ENCODE measurements at regions not wholly inside any gene's neighbourhood (a gene's known extent, or its start where the extent isn't known, plus 50 kb on each side); places are given as distances from the start of the nearest gene placed in this dataset.
"Not testable (repeated sequence)": the region's sequence is repeated elsewhere in the genome, so short reads cannot be mapped to it uniquely, and the experiment has no call there.

DNA sequence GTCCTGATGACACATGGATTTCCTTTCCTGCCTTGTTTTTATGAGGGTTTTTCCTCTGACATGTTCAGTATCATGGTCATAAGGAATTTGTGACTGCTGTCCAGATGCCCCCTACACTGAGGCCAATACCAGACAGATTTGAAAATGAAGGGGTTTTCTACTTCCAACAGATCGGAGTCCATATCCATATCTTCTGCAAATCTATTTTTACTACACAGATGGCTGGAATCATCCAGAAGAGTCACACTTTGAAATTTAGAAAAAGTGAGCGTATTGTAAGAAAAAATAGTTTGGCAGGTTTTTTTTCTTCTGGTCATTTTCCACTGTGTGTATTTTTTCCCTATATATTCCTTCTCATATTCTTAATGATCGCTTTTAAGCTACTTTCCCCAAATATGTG, 197.5 kb upstream of the LRRC3B start:
- no peak for DNase-seq

DNA sequence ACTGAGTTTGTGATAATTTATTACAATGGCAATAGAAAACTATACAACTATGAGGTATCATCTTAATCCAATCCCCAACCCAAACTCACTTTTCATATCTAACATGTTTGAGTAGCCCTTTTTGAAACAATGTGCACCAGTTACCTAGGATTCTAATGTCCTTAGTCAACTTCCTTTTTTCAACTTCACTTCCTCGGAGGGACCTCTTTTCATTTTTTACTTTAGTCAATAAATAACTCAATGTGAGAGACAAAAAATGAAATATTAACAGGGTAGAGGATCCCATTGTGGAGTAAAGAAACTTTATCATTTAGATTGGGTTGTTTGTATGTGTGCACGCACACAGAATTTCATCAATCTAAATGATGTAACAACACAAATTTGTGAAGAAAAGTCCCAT, 193.6 kb upstream of the LRRC3B start:
- DNase-seq, result no peak

DNA sequence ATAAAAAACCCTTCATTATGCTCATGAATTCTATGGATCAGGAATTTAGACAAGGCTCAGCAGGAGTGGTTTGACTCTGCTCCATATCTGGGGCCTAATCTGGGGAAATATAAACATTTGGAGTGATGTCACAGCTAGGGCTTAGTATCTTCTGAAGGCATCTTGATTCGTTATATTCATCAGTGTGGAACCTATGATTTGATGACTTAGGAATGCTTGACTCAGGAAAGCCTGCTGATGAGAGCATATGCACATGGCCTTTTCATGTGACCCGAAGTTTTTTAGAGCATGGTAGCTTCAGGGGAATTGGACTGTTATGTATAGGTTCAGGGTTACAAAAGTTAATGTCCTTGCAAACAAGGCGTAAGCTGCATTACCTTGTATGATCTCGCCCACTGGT, 184.9 kb upstream of the LRRC3B start:
- no peak for DNase-seq

DNA sequence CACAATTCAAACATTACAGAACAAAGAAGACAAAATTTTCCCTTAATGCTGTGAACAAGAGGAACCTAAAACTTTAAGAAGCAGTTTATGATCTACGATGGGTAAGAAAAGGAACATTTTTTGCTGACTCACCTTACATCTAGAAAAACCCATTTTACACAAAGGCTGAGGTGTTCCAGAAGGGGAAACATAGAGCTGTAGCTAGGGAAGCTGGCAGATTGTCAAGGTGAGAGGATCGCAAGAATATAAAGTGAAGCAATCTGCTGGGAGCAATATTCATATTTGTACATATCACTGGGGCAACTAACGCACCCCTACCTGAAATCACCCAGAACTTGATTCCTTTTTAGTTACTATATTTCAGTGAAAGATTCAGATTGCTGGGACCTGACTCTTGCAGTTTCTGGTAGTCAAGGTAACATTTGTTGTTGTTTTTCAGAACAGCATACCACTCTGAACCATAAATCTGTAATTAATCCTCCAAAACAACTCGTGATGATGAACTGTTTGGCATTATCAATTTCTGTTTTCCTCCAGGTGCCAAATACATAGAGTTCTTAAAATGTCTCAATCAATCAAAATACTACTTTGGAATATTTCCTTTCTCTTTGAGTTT, 184.1 kb upstream of the LRRC3B start:
- no peak for DNase-seq

DNA sequence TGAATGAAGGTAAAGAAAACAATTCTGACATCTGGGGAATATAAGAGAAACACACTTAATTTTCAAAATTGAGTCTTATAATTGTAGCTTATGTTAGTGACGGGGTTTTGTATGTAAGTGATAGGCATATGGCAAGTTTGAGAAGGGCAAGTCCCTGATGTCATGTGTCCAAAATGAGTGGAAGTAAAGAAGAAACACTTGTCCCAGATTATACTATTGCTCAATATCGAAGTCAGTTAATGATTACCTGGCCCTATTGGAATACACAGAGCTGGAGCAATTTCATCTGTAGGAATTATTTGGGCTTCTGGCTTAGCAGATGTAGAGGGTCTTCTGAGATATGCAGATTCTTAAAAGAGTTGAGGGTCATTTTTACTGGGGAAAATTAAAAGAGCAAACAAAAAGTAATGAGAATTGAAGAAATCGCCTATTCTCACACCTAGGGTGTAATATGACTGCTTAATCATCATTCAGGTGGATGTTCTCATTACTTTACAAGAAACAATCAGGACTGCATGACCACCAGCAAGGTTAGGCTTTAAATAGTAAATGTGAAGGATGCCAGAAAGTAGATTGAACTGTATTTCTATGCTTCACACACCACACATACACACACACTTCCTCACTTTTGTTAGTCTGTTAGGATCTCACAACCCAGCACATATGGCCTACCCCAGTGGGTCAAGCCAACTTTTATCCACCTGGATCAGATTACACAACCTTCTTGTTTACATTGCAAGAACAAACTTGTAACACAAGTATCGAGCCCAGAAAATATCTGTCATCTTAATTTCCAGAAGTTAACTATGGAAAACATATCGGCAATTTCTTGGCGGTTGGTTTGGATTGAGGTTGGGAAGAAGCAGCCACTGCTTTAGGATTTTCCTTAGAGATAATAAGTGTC, 183.3 kb upstream of the LRRC3B start:
- no peak for DNase-seq

DNA sequence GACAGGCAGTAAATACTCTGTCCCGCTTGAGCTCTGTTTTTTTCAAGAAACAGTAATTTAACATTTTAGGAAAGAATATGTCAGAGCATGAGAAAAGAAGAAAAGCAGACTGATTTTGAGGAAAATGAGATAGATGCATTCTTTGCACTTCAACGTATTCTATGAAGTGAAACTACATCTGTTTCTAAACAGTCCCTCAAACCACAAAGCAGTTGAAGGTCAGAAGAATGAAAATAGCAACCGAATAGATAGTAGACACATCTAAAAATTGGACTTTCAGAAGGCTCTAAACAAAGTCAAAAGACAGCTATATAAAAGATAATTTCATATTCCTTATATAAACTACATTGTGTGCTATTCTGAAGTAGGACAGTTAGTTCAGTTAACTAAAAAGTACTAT, 172.6 kb upstream of the LRRC3B start:
- DNase-seq, result no peak

DNA sequence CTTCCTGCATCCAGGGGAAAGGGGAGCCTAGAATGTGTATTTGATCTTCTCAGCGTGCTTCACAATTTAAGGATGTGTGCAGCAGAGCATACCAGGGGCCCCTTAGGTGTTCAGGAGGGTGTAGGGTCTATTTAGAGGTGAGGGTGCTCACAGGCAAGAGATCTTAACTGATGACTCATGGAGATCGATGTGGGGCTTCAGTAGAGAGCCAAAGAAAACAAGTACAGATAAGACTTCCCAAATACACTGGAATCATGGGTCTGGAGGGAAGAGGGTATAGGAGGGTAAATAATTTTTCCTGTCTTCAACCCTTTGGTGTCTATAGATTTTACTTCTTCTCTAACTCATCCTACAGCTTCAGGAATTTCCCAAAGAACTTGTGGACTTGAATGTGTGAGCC, 170.2 kb upstream of the LRRC3B start:
- DNase-seq, result no peak

DNA sequence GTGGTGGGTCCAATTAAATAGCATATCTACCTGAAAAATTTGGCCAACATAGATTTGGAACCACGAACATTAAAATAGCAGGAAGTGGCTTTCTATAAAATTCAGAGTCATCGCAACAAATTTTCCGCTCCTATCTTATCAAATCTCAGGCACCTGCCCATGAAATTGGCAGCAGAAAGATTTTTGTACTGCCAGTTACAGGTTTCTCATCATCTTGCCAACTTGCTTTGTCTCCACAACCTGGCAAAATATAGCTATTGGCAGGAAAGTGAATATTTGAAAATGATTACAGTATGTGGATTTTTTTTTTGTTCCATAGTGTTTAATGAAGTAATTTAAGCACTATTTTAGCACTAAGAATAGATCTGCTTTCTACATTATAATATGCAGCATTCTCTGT, 161.6 kb upstream of the LRRC3B start:
- no peak for DNase-seq

DNA sequence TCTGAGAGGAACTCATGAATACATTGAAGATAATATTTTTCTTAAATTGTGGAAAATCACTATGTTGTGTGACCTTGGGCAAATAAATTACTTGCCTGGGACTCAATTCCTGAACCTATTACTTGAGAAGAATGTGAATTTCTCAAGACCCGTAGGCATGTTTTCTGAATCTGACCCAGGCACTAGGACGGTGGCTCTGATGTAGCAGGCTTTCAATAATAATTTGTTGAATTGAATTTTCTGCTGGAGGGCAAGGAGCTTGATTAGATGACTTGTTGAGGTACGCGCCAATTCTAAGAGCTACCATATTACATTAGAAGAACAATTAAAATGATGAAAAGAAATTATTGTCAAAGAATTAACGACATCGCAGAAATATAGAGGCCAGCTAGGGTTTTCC, 150.2 kb upstream of the LRRC3B start:
- DNase-seq, result no peak

DNA sequence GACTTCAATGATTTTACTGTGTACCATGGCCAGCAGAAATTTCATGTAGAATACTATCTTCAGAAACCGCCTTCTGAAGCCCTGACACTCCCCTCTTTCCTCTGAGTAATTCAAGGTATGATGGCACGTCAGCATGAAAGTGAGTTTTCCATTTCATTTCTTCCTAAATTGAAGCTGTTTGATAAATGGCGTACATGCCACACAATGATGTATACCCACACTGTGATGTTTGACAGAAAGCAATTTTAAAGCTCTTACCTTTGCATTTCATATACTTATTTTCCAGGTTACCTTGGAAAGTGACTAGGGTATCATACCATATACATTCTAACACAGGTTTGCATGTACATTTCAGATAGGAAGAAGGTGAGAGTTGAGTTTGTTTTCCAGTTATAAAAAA, 147.9 kb upstream of the LRRC3B start:
- DNase-seq, result no peak

DNA sequence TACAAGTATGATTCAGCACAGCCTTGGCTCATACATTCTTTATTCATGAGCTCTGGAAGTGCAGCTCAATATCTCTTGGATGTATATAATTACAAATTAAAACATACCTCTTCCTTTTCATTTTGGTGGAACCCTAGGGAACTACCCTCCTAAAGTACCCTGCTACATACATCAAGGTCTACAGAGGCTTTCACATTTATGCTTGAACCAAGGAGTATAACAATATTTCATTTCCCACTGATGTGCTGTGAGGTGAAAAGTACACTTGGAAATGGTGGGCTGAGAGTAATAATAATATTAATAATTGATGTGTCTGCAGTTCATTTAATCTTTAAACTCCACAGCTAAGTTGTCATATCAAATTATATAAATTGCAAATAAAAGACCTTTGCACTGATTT, 142.2 kb upstream of the LRRC3B start:
- DNase-seq, result no peak

DNA sequence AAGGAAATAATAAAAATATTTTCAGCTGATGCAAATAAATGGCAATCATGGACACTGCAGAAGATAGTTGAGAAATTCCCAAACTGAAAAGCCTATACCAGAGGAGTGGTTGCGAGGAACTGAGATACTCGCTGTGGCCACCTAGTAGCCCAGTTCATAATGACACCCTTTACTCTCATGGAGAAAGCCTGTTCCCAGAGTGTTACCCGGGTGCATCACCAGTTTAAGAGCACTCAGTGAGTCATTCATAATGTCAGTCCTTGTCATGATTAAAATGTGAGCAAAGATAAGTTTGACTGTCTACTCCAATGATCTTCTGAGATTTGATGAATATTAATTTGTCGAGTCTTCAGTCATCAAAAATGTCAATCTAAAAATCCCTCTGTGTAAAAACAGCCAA, 138.4 kb upstream of the LRRC3B start:
- peak in 1 of 2 experiments; percentile 31 for DNase-seq

DNA sequence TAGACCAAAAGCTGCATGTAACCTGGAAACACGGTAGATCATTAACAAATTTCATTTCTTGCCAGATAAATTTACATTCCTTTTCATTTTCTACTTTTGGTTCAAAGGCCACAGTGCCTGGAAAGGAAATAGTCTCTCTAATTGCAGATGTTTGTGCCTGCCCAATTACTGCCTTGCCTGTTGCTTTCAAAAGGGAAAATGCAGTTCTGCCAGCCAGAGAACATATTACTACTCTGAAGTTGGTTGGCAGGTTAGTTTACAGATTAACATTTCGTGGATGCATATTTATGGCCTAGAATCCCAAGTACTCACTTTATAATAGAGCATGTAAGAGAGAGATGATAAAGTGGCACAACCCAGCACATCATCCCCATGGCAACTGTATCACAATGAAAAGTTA, 124.3 kb upstream of the LRRC3B start:
- DNase-seq, result no peak

DNA sequence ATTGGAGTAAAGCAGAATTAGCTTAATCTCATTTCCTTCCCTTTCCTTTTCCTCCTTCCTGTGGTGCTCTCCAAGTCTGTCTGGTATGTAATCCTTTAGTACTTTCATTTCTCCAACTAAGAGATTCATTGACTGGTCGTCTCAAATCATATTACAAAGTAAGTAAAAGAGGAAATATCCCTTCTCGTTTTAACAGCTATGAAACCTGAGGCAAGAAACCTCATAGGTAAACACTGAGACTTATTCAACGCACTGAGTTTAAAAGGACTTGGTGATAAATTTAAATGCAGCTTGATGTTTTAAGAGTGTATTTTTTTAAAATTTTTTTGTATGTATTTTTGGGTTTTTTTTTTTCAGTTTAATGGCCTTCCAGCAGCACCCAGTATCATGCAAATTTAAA, 117.2 kb upstream of the LRRC3B start:
- DNase-seq, result no peak

DNA sequence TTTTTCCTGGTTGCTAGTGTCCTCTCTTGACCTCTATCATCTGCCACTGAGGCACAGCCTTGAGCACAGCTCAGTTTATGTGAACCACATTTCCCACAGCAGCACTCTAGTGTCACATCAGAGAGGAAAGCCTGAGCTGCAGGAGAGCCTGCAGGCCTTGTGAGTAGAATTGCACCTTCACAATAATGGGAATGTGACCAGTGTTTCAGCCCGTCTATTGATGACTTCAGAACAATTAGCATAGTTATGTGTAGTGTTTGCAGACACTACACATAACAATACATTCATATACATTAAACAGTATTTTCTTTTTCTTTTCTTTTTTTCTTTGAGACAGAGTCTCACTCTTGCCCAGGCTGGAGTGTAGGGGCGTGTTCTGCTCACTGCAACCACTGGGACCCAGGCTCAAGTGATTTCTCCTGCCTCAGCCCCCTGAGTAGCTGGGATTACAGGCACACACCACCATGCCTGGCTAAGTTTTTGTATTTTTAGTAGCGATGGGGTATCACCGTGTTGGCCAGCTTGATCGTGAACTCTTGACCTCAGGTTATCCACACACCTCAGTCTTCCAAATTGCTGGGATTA, 108.0 kb upstream of the LRRC3B start:
- DNase-seq, result not testable (repeated sequence)

DNA sequence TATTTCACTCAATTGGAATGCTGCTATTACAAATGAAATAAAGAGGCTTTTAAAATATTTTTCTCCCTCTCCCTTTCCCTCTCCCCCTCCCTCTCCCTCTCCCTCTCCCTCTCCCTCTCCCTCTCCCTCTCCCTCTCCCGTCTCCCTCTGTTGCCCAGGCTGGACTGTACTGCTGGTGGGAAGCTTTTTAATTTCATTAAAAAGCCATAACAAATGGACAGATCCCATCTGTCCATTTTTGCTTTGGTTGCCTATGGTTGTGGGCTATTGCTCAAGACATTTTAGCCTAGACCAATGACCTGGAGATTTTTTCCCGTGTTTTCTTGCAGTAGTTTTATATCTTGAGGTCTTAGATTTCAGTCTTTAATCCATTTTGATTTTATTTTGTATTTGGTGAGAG, 107.2 kb upstream of the LRRC3B start:
- DNase-seq, result no peak

DNA sequence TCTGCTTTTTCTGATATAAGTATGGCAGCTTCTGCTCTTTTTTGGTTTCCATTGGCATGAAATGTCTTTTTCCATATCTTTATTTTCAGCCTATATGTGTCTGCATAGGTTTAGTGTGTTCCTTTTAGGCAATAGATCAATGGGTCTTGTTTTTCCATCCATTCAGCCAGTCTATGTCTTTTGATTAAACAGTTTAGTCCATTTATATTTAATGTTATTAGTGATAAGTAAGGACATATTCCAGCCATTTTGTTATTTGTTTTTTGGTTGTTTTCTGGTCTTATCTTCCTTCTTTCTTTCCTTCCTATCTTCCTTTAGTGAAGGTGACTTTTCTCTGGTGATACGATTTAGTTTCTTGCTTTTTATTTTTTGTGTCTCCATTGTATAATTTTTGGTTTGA, 101.3 kb upstream of the LRRC3B start:
- no peak for DNase-seq

DNA sequence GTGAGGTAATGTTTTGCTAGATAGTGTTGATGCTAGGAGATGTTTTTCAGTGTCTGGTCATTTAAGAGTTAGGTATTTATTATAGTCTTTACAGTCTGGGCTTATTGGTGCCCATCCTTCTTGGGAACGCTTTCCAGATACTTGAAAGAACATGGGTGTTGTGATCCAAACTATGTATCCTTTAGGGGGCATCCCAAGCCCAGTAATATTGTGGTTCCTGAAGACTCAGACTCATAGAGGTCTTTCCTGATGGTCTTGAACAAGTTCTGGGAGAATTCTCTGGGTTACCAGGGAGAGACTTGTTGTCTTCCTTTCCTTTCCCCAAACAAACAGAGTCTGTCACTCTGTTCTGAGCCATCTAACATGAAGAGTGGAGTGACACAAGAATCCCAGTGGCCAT, 99.7 kb upstream of the LRRC3B start:
- DNase-seq, result peak in 1 of 2 experiments; percentile 1

DNA sequence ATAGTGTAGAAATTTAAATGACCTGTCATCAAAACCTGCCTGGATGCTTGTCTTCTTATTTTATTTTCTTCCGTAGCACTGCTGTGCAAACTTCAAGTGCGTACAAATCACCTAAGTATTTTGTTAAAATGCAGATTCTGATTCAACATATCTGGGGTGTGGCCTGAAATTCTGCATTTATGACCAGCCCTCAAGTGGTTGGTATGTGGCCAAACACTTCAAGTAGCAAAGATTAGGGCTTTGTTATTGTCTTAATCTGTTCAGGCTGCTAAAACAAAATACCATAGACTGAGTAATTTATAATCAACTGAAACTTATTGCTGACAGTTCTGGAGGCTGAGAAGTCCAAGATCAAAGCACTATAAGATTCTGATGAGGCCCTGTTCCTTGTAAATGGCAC, 97.6 kb upstream of the LRRC3B start:
- no peak for DNase-seq

DNA sequence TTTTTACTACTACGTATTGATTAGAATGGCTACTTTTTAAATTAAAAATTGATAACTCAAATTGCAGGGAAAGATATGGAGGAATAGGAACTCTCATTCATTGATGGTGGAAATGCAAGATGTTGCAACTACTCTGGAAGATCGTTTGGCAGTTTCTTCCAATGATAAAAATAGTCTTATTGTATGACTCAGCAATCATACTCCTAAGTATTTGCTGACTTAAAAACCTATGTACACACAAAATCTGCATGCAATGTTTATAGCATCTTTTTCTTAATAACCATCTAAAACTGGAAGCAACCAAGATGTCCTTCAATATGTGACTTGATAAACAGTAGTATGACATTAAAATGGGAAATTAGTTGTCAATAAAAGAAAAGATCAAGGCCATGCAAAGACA, 87.4 kb upstream of the LRRC3B start:
- DNase-seq, result no peak

DNA sequence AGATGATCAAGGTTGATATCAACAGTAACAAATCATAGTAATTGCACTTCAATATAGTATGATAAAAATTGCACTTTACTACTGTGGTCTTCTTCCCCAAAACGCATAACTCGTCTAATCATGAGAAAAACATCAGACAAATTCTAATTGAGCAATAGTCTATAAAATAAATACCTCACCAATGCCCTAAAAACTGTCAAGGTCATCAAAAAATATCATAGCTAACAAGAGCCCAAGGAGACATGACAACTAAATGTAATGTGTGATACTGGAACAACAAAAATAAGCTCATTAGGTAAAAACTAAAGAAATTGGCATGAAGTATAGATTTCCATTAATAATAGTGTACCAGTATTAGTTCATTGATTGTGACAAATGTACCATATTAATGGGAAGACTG, 85.6 kb upstream of the LRRC3B start:
- DNase-seq, result no peak

DNA sequence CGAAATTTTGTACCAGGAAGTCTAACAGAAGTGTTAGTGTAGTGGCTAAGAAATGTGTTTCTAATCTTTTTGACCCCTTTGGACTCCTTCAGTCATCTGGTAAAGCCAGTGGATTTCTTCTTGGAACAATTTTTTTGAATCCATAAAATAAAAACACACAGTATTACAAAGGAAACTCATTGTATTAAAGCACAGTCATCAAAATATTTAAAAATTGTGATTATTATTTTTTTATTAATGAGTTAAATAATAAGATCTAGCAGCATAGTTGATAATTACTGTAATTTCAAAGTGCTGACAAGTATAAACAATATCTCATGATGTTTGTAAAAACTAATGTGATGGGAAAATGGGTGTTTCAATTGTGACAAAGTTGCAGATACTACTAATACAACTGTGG, 72.2 kb upstream of the LRRC3B start:
- no peak for DNase-seq

DNA sequence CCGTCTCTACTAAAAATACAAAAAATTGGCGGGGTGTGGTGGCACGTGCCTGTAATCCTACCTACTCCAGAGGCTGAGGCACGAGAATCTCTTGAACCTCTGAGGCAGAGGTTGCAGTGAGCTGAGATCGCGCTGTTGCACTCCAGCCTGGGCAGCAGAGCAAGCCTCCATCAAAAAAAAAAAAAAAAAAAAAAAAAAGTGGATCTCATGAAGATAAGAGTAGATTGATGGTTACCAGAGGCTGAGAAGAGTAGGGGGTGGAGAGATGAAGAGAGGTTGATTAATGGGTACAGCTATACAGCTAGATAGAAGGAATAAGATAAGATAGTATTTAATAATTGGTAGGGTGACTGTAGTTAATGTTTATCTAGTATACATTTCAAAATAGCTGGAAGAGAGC, 65.9 kb upstream of the LRRC3B start:
- DNase-seq, result no peak

DNA sequence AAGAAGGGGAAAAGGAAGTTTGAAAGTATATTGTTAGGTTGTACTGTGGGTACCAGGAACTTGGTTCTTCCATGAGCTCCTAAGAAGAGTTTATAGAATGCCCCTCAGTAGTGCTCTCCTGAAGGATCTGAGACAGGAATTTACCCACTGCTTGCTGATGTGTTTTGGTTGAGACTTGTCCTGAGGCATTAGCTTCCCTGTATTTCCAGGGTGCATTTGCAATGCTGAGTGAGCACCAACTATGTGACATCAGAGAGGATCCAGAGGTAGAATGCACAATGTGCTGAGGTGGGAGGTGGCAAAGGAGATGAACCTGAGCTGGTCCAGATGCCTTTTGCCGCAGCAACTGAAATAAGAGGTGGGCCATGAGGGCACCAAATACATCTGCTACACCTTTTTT, 64.3 kb upstream of the LRRC3B start:
- DNase-seq, result no peak
